Activated CD4-positive, alpha-beta T cell treated with anti-CD3 and anti-CD28 coated beads for 36 hours (primary cell): ENCODE measurements at regions not wholly inside any gene's neighbourhood (a gene's known extent, or its start where the extent isn't known, plus 50 kb on each side); places are given as distances from the start of the nearest gene placed in this dataset.

ENCODE experiments used
- ATAC-seq: fragments of 200-7000 bp; cut with Tn5 transposase; one replicate; pipeline ENCODE4 v1.10.0; 2021; ENCODE audit warnings: mild to moderate bottlenecking, moderate library complexity
- CTCF ChIA-PET: fragments of 350-600 bp; sonication (Branson Sonifier 250); formaldehyde crosslinking; loops from one replicate; lab custom pipeline; 2021; ENCODE audit warnings: antibody characterized with exemption; lab: Charles Lee
- POLR2A ChIA-PET: fragments of 350-600 bp; sonication (Branson Sonifier 250); formaldehyde crosslinking; loops from one replicate; lab custom pipeline; 2021; ENCODE audit warnings: antibody characterized with exemption, inconsistent platforms; lab: Charles Lee
- DNase-seq: peaks from one replicate; pipeline ENCODE4 v3.0.0-alpha.2; 2020
- H3K27ac Mint-ChIP-seq: one replicate; pipeline ENCODE4 v1.8.0; 2021; ENCODE audit warnings: mixed read lengths
- H3K27me3 Mint-ChIP-seq: one replicate; pipeline ENCODE4 v1.8.0; 2021; ENCODE audit warnings: mixed read lengths
- H3K36me3 Mint-ChIP-seq: one replicate; pipeline ENCODE4 v1.8.0; 2021; ENCODE audit warnings: low read depth, mixed read lengths
- H3K4me1 Mint-ChIP-seq: one replicate; pipeline ENCODE4 v1.8.0; 2021; ENCODE audit warnings: mixed read lengths
- H3K4me3 Mint-ChIP-seq: one replicate; pipeline ENCODE4 v1.8.0; 2021; ENCODE audit warnings: mild to moderate bottlenecking, moderate library complexity, mixed read lengths
- H3K9me3 Mint-ChIP-seq: one replicate; pipeline ENCODE4 v1.8.0; 2021; ENCODE audit warnings: low read depth, mixed read lengths
- intact Hi-C, 2 experiments: fragments of 100-400 bp; cut with DNase I in 1 of 2; cut with micrococcal nuclease in 1 of 2; formaldehyde crosslinking; loops; one replicate each; pipeline versions ENCODE4 v1.14.2 to v1.15.1; 2022 to 2024; cut with DNase I, micrococcal nuclease

GRCh38 chr12:74685385-74685784, 147.8 kb downstream of the ATXN7L3B start:
- Mint-ChIP-seq H3K36me3 (no peaks in the 10 kb centered on the region), H3K9me3 (no peaks in the 10 kb centered on the region), H3K4me3 (no peak overlapping the region), H3K27me3 (peaks cover 5% of the 10 kb centered on the region), H3K27ac (no peak overlapping the region), H3K4me1 (no peaks in the 10 kb centered on the region)
- ChIA-PET CTCF (interaction anchor here (0.6 kb wide), 1 partner anchor 145 kb away, joined by 5 read pairs; no protein-coding TSS in a partner anchor), POLR2A (no interaction called here)
- intact Hi-C loops, result loop anchor here (5.0 kb wide), 2 partner anchors 607 to 1347 kb away; partner anchors contain the start of gene PHLDA1 (in 1 of the 2)
- ATAC-seq, result no peak
- no peak for DNase-seq

DNA sequence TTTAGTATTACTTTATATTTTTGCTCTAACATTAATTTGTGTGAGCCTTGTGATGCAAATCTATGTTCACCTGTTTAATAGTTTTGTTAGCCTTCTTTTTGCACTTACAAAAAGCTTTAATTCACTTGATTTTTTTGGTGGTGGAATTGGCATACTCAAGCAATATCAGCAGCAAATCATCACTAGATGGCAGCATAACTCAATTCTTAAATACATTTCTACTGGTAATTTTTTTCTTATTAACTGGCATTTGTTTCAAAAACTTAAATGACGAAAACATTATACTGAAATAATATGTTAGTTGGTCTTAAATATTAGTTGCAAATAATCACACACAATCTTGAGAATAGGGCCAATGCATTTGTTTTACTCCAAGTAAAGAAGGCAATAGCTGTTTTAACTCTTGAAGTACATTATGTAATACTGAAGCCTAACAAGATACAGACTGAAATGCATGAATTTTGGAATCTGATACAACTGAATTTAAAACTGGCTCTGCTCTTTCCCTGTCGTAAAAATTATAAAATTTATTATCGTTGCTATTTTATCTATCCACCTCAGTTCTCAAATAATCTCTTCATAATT, 151.5 kb downstream of the ATXN7L3B start:
- CTCF ChIA-PET, result interaction anchor here (0.6 to 1.9 kb wide), 9 partner anchors 8 to 1825 kb away, joined by 3 to 5 read pairs (median 4); no protein-coding TSS in a partner anchor
- H3K4me1 Mint-ChIP-seq, result no peaks in the 10 kb centered on the region

DNA sequence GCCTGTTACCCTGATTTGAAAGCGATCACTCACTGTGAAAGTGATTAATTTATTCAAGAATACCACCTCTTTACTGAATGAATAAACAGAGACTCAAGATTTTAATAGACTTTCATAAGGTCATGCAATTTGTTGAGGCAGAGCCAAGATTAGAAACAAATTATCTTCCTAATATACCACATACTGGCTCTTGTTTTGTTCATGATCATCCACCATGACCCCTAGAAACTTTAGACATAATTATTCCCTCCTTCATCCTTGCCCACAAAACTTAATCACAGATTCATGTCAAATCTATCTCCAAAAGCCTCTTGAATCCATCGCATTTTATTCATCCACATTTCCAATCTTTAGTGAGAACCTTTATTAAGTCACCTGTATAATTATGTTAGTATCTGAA, 152.3 kb downstream of the ATXN7L3B start:
- H3K27ac Mint-ChIP-seq, result no peak overlapping the region
- intact Hi-C loops, result loop anchor here (1.0 to 5.0 kb wide), 3 partner anchors 599 to 1342 kb away; partner anchors contain the start of gene PHLDA1 (in 1 of the 2)
- no peak for DNase-seq
- H3K4me1 Mint-ChIP-seq, result no peaks in the 10 kb centered on the region
- no peak for ATAC-seq
- no peaks in the 10 kb centered on the region for H3K36me3 Mint-ChIP-seq
- no peaks in the 10 kb centered on the region for H3K9me3 Mint-ChIP-seq
- H3K27me3 Mint-ChIP-seq, result peaks cover 5% of the 10 kb centered on the region
- ChIA-PET CTCF (interaction anchor here (0.6 to 1.9 kb wide), 6 partner anchors 8 to 644 kb away, joined by 3 to 5 read pairs (median 4); no protein-coding TSS in a partner anchor), POLR2A (no interaction called here)
- no peak overlapping the region for H3K4me3 Mint-ChIP-seq

More for the DNA sequence above, 151.5 kb downstream of the ATXN7L3B start:
- intact Hi-C loops, result loop anchor here (1.0 to 5.0 kb wide), 3 partner anchors 600 to 1343 kb away; partner anchors contain the start of gene PHLDA1 (in 1 of the 2)
- Mint-ChIP-seq H3K4me3 (no peak overlapping the region), H3K27me3 (peaks cover 5% of the 10 kb centered on the region), H3K9me3 (no peaks in the 10 kb centered on the region), H3K27ac (no peak overlapping the region), H3K36me3 (no peaks in the 10 kb centered on the region)
- POLR2A ChIA-PET, result no interaction called here
- ATAC-seq (no peak), DNase-seq (no peak)

- Mint-ChIP-seq H3K9me3 (no peaks in the 10 kb centered on the region), H3K27ac (no peak overlapping the region), H3K27me3 (no peaks in the 10 kb centered on the region), H3K4me1 (no peaks in the 10 kb centered on the region), H3K36me3 (no peaks in the 10 kb centered on the region), H3K4me3 (no peak overlapping the region)
- ChIA-PET POLR2A (no interaction called here), CTCF (no interaction called here)
- ATAC-seq (no peak), DNase-seq (no peak)
- intact Hi-C loops, result no loop called here
Observed at GRCh38 chr12:74719447-74719846, 181.8 kb downstream of the ATXN7L3B start.

GRCh38 chr12:74722709-74723108, 185.1 kb downstream of the ATXN7L3B start:
- ATAC-seq, result no peak
- Mint-ChIP-seq H3K36me3 (no peaks in the 10 kb centered on the region), H3K27ac (no peak overlapping the region), H3K9me3 (no peaks in the 10 kb centered on the region), H3K4me1 (no peaks in the 10 kb centered on the region), H3K4me3 (no peak overlapping the region), H3K27me3 (no peaks in the 10 kb centered on the region)
- DNase-seq, result no peak
- POLR2A ChIA-PET, result no interaction called here
- CTCF ChIA-PET, result no interaction called here
- intact Hi-C loops, result no loop called here

GRCh38 chr12:74725154-74725553, 187.5 kb downstream of the ATXN7L3B start:
- no peak overlapping the region for H3K4me3 Mint-ChIP-seq
- CTCF ChIA-PET, result no interaction called here
- no peak for DNase-seq
- H3K27ac Mint-ChIP-seq, result no peak overlapping the region
- intact Hi-C loops, result no loop called here
- POLR2A ChIA-PET, result no interaction called here
- H3K36me3 Mint-ChIP-seq, result no peaks in the 10 kb centered on the region
- no peak for ATAC-seq
- no peaks in the 10 kb centered on the region for H3K4me1 Mint-ChIP-seq
- no peaks in the 10 kb centered on the region for H3K9me3 Mint-ChIP-seq
- H3K27me3 Mint-ChIP-seq, result peaks cover 3% of the 10 kb centered on the region

- H3K27ac Mint-ChIP-seq, result no peak overlapping the region
- DNase-seq (no peak), ATAC-seq (no peak)
- CTCF ChIA-PET, result no interaction called here
- H3K4me3 Mint-ChIP-seq, result no peak overlapping the region
- H3K4me1 Mint-ChIP-seq, result no peaks in the 10 kb centered on the region
- H3K9me3 Mint-ChIP-seq, result no peaks in the 10 kb centered on the region
- POLR2A ChIA-PET, result no interaction called here
- intact Hi-C loops, result no loop called here
- no peaks in the 10 kb centered on the region for H3K36me3 Mint-ChIP-seq
- H3K27me3 Mint-ChIP-seq, result peaks cover 7% of the 10 kb centered on the region
Observed at GRCh38 chr12:74728006-74728405, 190.4 kb downstream of the ATXN7L3B start.

DNA sequence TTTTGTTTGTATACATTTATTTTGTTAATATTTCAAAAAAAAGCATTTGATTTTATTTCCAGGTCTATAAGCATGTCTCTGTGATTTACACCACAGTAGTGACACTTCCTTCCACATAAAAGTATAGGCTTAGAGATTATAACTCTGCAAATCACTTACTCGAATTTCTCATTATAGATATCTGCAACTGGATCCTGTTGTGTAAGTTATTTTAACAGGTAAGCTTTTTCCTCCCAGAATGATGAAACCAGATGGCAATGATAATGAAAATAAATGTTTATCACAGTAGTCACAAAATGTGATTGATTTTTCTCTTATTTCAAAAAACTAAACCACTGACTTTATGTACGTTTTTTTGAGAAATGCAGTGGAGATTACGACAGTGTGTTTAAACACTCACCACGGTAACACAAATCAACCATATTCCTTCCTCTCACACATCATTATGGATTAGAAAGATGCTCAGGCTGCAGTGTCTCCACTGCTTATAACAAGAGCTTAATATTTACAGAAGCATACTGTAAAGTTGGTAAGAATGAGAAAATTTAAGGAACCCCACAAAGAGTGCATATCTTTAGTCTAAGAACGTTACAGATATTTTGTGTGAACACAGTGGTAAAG, 194.6 kb downstream of the ATXN7L3B start:
- Mint-ChIP-seq H3K9me3 (no peaks in the 10 kb centered on the region), H3K36me3 (no peaks in the 10 kb centered on the region), H3K27ac (no peak overlapping the region), H3K4me3 (no peak overlapping the region), H3K27me3 (peaks cover 7% of the 10 kb centered on the region), H3K4me1 (no peaks in the 10 kb centered on the region)
- POLR2A ChIA-PET, result no interaction called here
- intact Hi-C loops, result no loop called here
- ATAC-seq, result no peak
- DNase-seq, result no peak
- CTCF ChIA-PET, result interaction anchor here (0.5 to 0.7 kb wide), 4 partner anchors 14 to 394 kb away, joined by 3 read pairs; no protein-coding TSS in a partner anchor

DNA sequence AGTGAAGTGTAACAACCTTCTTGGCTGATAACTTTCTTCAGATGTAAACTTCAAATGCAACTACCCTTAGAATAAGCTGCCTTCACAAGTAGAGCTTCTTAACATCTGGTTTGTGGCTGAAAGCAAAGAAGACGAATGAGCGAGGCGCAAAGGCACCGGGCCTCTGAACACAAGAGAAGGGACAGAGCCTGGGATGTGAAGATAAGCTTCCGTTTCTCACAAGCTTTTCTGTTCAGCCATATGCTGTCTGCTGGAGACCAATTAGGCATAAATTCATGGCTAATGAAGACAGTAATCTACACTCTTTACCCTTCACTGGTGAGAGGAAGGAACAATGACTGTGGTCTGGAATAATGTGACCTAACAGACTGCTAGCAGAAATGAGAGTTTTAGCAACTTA, 195.2 kb downstream of the ATXN7L3B start:
- ChIA-PET CTCF (no interaction called here), POLR2A (no interaction called here)
- no peaks in the 10 kb centered on the region for H3K9me3 Mint-ChIP-seq
- no peaks in the 10 kb centered on the region for H3K4me1 Mint-ChIP-seq
- H3K27ac Mint-ChIP-seq, result no peak overlapping the region
- intact Hi-C loops, result no loop called here
- H3K27me3 Mint-ChIP-seq, result peaks cover 7% of the 10 kb centered on the region
- ATAC-seq (no peak), DNase-seq (no peak)
- H3K4me3 Mint-ChIP-seq, result no peak overlapping the region
- no peaks in the 10 kb centered on the region for H3K36me3 Mint-ChIP-seq

DNA sequence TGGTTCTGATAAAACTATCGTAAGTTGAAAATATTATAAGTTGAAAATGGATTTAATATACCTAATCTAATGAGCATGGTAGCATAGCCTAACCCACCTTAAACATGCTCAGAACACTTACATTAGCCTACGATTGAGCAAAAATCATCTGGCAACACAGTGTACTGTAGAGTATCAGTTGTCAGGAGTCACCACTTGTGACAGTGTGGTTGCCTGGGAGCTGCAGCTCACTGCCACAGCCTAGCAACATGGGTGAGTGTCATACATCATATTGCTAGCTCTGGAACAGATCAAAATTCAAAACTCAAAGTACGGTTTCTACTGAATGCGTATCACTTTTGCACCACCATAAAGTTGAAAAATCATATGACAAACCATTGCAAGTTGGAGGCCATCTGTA, 203.5 kb downstream of the ATXN7L3B start:
- DNase-seq, result no peak
- no peaks in the 10 kb centered on the region for H3K27me3 Mint-ChIP-seq
- POLR2A ChIA-PET, result no interaction called here
- H3K36me3 Mint-ChIP-seq, result no peaks in the 10 kb centered on the region
- CTCF ChIA-PET, result no interaction called here
- no peak for ATAC-seq
- no peak overlapping the region for H3K4me3 Mint-ChIP-seq
- no peak overlapping the region for H3K27ac Mint-ChIP-seq
- no peaks in the 10 kb centered on the region for H3K9me3 Mint-ChIP-seq
- intact Hi-C loops, result no loop called here
- no peaks in the 10 kb centered on the region for H3K4me1 Mint-ChIP-seq

- Mint-ChIP-seq H3K4me3 (no peak overlapping the region), H3K9me3 (no peaks in the 10 kb centered on the region), H3K27ac (no peak overlapping the region), H3K27me3 (no peaks in the 10 kb centered on the region), H3K36me3 (no peaks in the 10 kb centered on the region), H3K4me1 (no peaks in the 10 kb centered on the region)
- no peak for ATAC-seq
- ChIA-PET CTCF (no interaction called here), POLR2A (no interaction called here)
- no peak for DNase-seq
- intact Hi-C loops, result no loop called here
Observed at GRCh38 chr12:74747305-74747704, 209.7 kb downstream of the ATXN7L3B start.

GRCh38 chr12:74751441-74751840, 213.8 kb downstream of the ATXN7L3B start:
- intact Hi-C loops, result no loop called here
- no peak overlapping the region for H3K4me3 Mint-ChIP-seq
- H3K9me3 Mint-ChIP-seq, result no peaks in the 10 kb centered on the region
- no peak overlapping the region for H3K27ac Mint-ChIP-seq
- no peaks in the 10 kb centered on the region for H3K36me3 Mint-ChIP-seq
- ChIA-PET POLR2A (no interaction called here), CTCF (no interaction called here)
- no peak for ATAC-seq
- H3K27me3 Mint-ChIP-seq, result no peaks in the 10 kb centered on the region
- no peak for DNase-seq
- no peaks in the 10 kb centered on the region for H3K4me1 Mint-ChIP-seq
